ENCODE measurements at regions not wholly inside any gene's neighbourhood (a gene's known extent, or its start where the extent isn't known, plus 50 kb on each side); places are given as distances from the start of the nearest gene placed in this dataset.

- DNase-seq = no peak
Measured at GRCh38 chr21:27649323-27649722, 682.4 kb upstream of the ADAMTS5 start.

- no peak for DNase-seq
Measured at GRCh38 chr21:27648560-27648959, 681.7 kb upstream of the ADAMTS5 start.

GRCh38 chr21:27647921-27648320 is 681.0 kb upstream of the ADAMTS5 start:
- no peak for DNase-seq

- no peak for DNase-seq
Measured at GRCh38 chr21:27647401-27647800, 680.5 kb upstream of the ADAMTS5 start.

GRCh38 chr21:27646691-27647090 is 679.8 kb upstream of the ADAMTS5 start:
- DNase-seq = no peak

GRCh38 chr21:27646056-27646455 is 679.2 kb upstream of the ADAMTS5 start:
- DNase-seq = no peak

- DNase-seq = no peak
Measured at GRCh38 chr21:27645285-27645684, 678.4 kb upstream of the ADAMTS5 start.

- DNase-seq = no peak
Measured at GRCh38 chr21:27643326-27643725, 676.4 kb upstream of the ADAMTS5 start.

- no peak for DNase-seq
Measured at GRCh38 chr21:27639286-27639685, 672.4 kb upstream of the ADAMTS5 start.

- DNase-seq = no peak
Measured at GRCh38 chr21:27636656-27637055, 669.8 kb upstream of the ADAMTS5 start.

GRCh38 chr21:27633631-27634030 is 666.7 kb upstream of the ADAMTS5 start:
- no peak for DNase-seq

GRCh38 chr21:27631471-27631870 is 664.6 kb upstream of the ADAMTS5 start:
- no peak for DNase-seq

- DNase-seq = no peak
Measured at GRCh38 chr21:27622631-27623030, 655.7 kb upstream of the ADAMTS5 start.

- no peak for DNase-seq
Measured at GRCh38 chr21:27614231-27614630, 647.3 kb upstream of the ADAMTS5 start.

- DNase-seq = no peak
Measured at GRCh38 chr21:27606422-27606821, 639.5 kb upstream of the ADAMTS5 start.

- no peak for DNase-seq
Measured at GRCh38 chr21:27596196-27596595, 629.3 kb upstream of the ADAMTS5 start.

GRCh38 chr21:27595716-27596115 is 628.8 kb upstream of the ADAMTS5 start:
- DNase-seq = no peak

GRCh38 chr21:27590271-27590670 is 623.4 kb upstream of the ADAMTS5 start:
- DNase-seq = no peak

GRCh38 chr21:27589781-27590180 is 622.9 kb upstream of the ADAMTS5 start:
- no peak for DNase-seq

GRCh38 chr21:27586986-27587385 is 620.1 kb upstream of the ADAMTS5 start:
- DNase-seq = no peak

GRCh38 chr21:27586326-27586725 is 619.4 kb upstream of the ADAMTS5 start:
- no peak for DNase-seq

- no peak for DNase-seq
Measured at GRCh38 chr21:27584256-27584655, 617.4 kb upstream of the ADAMTS5 start.

GRCh38 chr21:27582948-27583430 is 616.1 kb upstream of the ADAMTS5 start:
- DNase-seq = no peak

- no peak for DNase-seq
Measured at GRCh38 chr21:27582246-27582947, 615.5 kb upstream of the ADAMTS5 start.

- no peak for DNase-seq
Measured at GRCh38 chr21:27581168-27581567, 614.3 kb upstream of the ADAMTS5 start.

Data from activated CD4-positive, CD25-positive, alpha-beta regulatory T cell treated with anti-CD3 and anti-CD28 coated beads, Interleukin-2, amount 50 U/mL, for 72 hours (primary cell).